ENCODE measurements at regions not wholly inside any gene's neighbourhood (a gene's known extent, or its start where the extent isn't known, plus 50 kb on each side); places are given as distances from the start of the nearest gene placed in this dataset.

DNA sequence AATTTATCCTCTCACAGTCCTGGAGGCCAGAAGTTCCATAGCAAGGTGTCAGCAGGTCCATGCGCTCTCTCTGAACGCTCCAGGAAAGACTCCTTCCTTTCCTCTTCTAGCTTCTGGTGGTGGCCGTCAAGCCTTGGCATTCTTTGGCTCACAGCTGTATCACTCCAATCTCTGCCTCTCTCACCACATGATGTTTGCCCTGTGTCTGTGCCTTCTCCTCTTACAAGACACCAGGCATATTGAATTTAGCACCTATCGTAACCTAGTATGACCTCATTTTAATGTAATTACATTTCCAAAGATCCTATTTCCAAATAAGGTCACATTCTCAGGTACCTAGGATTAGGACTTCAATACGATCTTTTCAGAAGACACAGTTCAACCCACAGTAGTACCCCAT is 428.5 kb downstream of the CD83 start:
- TF ChIP-seq, protein P1, sequence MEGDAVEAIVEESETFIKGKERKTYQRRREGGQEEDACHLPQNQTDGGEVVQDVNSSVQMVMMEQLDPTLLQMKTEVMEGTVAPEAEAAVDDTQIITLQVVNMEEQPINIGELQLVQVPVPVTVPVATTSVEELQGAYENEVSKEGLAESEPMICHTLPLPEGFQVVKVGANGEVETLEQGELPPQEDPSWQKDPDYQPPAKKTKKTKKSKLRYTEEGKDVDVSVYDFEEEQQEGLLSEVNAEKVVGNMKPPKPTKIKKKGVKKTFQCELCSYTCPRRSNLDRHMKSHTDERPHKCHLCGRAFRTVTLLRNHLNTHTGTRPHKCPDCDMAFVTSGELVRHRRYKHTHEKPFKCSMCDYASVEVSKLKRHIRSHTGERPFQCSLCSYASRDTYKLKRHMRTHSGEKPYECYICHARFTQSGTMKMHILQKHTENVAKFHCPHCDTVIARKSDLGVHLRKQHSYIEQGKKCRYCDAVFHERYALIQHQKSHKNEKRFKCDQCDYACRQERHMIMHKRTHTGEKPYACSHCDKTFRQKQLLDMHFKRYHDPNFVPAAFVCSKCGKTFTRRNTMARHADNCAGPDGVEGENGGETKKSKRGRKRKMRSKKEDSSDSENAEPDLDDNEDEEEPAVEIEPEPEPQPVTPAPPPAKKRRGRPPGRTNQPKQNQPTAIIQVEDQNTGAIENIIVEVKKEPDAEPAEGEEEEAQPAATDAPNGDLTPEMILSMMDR (IDR thresholded peaks at IDR 0.05), result no peak
- TF ChIP-seq POLR2A (IDR thresholded peaks at IDR 0.05), result no peak
